NB4 (cell line): ENCODE measurements at regions not wholly inside any gene's neighbourhood (a gene's known extent, or its start where the extent isn't known, plus 50 kb on each side); places are given as distances from the start of the nearest gene placed in this dataset.

Source experiments
- DNase-seq: peaks from one replicate; pipeline ENCODE4 v3.0.0; 2010; ENCODE audit warnings: low read depth
- H3K4me3 ChIP-seq: one replicate; pipeline ENCODE4 v1.5.1; 2011; ENCODE audit warnings: mild to moderate bottlenecking, low read depth, low read length, moderate library complexity
- CTCF ChIP-seq: IDR thresholded peaks from one replicate; pipeline ENCODE4 v1.5.1; 2012; ENCODE audit warnings: low read depth, low read length
- MAX ChIP-seq: IDR thresholded peaks from 2 replicates; pipeline ENCODE4 v1.6.1; 2011; ENCODE audit warnings: low read depth, low read length
- MYC ChIP-seq: IDR thresholded peaks from 2 replicates; pipeline ENCODE4 v1.6.1; 2011; ENCODE audit warnings: low read depth, low read length
- POLR2A ChIP-seq: IDR thresholded peaks from 2 replicates; pipeline ENCODE4 v1.6.1; 2011; ENCODE audit warnings: mild to moderate bottlenecking; ENCODE audit not compliant: insufficient read length; ENCODE audit errors: extremely low read depth

DNA sequence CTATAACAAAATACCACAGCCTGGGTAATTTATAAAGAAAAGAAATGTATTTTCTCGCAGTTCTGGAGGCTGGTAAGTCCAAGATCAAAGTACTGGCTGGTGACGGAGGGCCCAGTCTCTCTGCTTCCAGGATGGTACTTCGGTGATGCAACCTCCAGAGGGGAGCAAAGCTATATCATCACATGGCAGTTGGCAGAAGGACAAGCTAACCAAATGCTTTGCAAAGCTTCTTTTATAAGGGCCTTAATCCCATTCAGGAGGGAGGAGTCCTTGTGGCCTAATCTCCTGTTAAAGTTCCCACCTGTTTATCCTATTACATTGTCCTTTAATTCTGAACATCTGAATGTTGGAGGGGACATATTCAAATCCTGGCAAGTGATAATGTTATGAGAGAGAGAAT, 134.1 kb upstream of the SP4 start:
- TF ChIP-seq CTCF (no peak), MYC (no peak), POLR2A (no peak), MAX (no peak)
- H3K4me3 ChIP-seq: no peak overlapping the region
- DNase-seq: no peak

GRCh38 chr7:21299766-21300165, 128.1 kb upstream of the SP4 start:
- DNase-seq: no peak
- H3K4me3 ChIP-seq: no peak overlapping the region
- no peak for TF ChIP-seq MAX
- TF ChIP-seq CTCF: no peak
- no peak for TF ChIP-seq POLR2A
- no peak for TF ChIP-seq MYC

DNA sequence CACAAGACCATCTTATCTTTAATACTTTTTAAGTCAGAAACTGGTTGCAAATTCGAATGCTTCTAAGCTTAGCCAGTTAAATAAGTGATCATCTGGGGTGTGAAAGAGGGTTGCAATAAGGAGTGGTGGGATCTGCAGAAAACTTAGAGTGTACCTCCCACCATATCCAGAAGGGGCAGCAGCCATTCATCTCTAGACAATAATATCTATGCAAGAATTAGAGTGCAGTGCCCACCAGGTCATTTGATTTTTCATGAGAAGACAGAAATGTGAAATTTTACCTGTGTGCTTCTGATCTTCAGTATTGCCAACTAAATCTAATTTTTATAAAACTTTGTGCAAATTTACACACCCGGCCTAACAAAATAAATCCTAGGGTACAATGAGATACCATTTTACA, 127.2 kb upstream of the SP4 start:
- DNase-seq: peak; percentile 31
- TF ChIP-seq CTCF (peak; percentile 42), MYC (no peak)

DNA sequence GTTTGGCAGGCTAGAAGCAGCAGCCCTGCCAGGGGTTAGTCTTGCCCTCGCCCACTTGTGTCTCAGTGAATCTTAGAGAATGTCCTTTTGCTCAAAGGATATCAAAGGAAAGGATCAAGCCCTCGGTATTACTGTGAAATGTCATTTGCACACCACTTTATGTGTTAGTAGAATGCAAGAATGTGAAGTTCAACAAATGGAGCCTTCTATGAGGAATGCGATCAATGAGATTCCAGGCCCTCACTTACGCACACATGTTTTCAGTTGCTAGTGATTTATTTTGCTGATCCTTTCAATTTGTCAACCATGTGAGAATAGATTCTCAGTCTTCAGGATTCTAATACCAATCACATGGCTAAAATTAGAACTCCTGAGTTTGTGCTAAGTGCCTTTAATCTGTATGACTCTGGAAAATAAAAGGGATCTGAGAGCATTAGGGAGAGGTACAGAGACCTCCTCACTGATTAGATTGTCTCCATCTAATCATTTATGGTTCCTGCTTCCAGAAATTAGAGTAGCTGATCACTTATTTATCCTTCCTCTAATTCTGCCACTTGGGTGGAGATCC, 123.0 kb upstream of the SP4 start:
- no peak for TF ChIP-seq CTCF
- no peak for TF ChIP-seq MYC
- no peak for TF ChIP-seq POLR2A
- DNase-seq: no peak
- H3K4me3 ChIP-seq: no peak overlapping the region

More for the DNA sequence above, 127.2 kb upstream of the SP4 start:
- H3K4me3 ChIP-seq: no peak overlapping the region

- H3K4me3 ChIP-seq: no peak overlapping the region
- no peak for DNase-seq
- TF ChIP-seq MAX (no peak), POLR2A (no peak), CTCF (no peak), MYC (no peak)
Measured at GRCh38 chr7:21305455-21306235, 122.2 kb upstream of the SP4 start.

GRCh38 chr7:21314954-21315353, 112.9 kb upstream of the SP4 start:
- no peak for DNase-seq
- TF ChIP-seq CTCF: no peak
- no peak for TF ChIP-seq MYC
- no peak for TF ChIP-seq MAX
- no peak for TF ChIP-seq POLR2A
- H3K4me3 ChIP-seq: no peak overlapping the region
